WERI-Rb-1 (cell line): ENCODE measurements at regions not wholly inside any gene's neighbourhood (a gene's known extent, or its start where the extent isn't known, plus 50 kb on each side); places are given as distances from the start of the nearest gene placed in this dataset.

Source experiments
- DNase-seq: peaks from one replicate; pipeline ENCODE4 v3.0.0-alpha.2; 2020
- H3K27ac ChIP-seq: fragments of 250-450 bp; sonication (Bioruptor Pico); 2 replicates; pipeline ENCODE4 v1.5.1; 2020; ENCODE audit warnings: mild to moderate bottlenecking, moderate library complexity
- H3K27me3 ChIP-seq: fragments of 250-450 bp; sonication (Bioruptor Pico); 2 replicates; pipeline ENCODE4 v1.5.1; 2021; ENCODE audit warnings: mild to moderate bottlenecking, low read depth, moderate library complexity; ENCODE audit not compliant: insufficient read depth, severe bottlenecking
- H3K36me3 ChIP-seq: fragments of 250-450 bp; sonication (Bioruptor Pico); 2 replicates; pipeline ENCODE4 v1.5.1; 2020; ENCODE audit warnings: mild to moderate bottlenecking, moderate library complexity
- H3K4me3 ChIP-seq: 2 replicates; pipeline ENCODE4 v1.5.1; 2011; ENCODE audit warnings: low read depth, mild to moderate bottlenecking, control low read depth, low read length
- H3K9me3 ChIP-seq: fragments of 250-450 bp; sonication (Bioruptor Pico); 2 replicates; pipeline ENCODE4 v1.5.1; 2021; ENCODE audit warnings: mild to moderate bottlenecking, moderate library complexity; ENCODE audit not compliant: severe bottlenecking
- CTCF ChIP-seq: IDR thresholded peaks from 2 replicates; pipeline ENCODE4 v1.5.1; 2011; ENCODE audit warnings: low read depth, mild to moderate bottlenecking, control low read depth, inconsistent platforms, low read length

- DNase-seq: no peak
- Histone ChIP-seq H3K4me3 (no peak overlapping the region), H3K27ac (no peak overlapping the region), H3K36me3 (peaks cover 38% of the 10 kb centered on the region), H3K9me3 (no peaks in the 10 kb centered on the region), H3K27me3 (no peaks in the 10 kb centered on the region)
- no peak for TF ChIP-seq CTCF
Measured at GRCh38 chr19:5271145-5271544, 69.5 kb downstream of the PTPRS start.

- no peaks in the 10 kb centered on the region for H3K27me3 ChIP-seq
- H3K4me3 ChIP-seq: no peak overlapping the region
- no peak for TF ChIP-seq CTCF
- no peak overlapping the region for H3K27ac ChIP-seq
- H3K9me3 ChIP-seq: no peaks in the 10 kb centered on the region
- H3K36me3 ChIP-seq: peaks cover 37% of the 10 kb centered on the region
- no peak for DNase-seq
Measured at GRCh38 chr19:5269926-5270325, 70.7 kb downstream of the PTPRS start.

- TF ChIP-seq CTCF: no peak
- Histone ChIP-seq H3K27ac (no peak overlapping the region), H3K4me3 (no peak overlapping the region), H3K36me3 (peaks cover 44% of the 10 kb centered on the region), H3K9me3 (no peaks in the 10 kb centered on the region), H3K27me3 (no peaks in the 10 kb centered on the region)
- no peak for DNase-seq
Measured at GRCh38 chr19:5269279-5269678, 71.3 kb downstream of the PTPRS start.

- Histone ChIP-seq H3K27me3 (no peaks in the 10 kb centered on the region), H3K9me3 (no peaks in the 10 kb centered on the region), H3K36me3 (peaks cover 42% of the 10 kb centered on the region), H3K27ac (no peak overlapping the region), H3K4me3 (no peak overlapping the region)
- DNase-seq: no peak
- TF ChIP-seq CTCF: no peak
Measured at GRCh38 chr19:5268801-5269200, 71.8 kb downstream of the PTPRS start.

- no peak for DNase-seq
- TF ChIP-seq CTCF: no peak
- Histone ChIP-seq H3K27ac (no peak overlapping the region), H3K9me3 (no peaks in the 10 kb centered on the region), H3K27me3 (no peaks in the 10 kb centered on the region), H3K4me3 (no peak overlapping the region), H3K36me3 (peaks cover 44% of the 10 kb centered on the region)
Measured at GRCh38 chr19:5265260-5265659, 75.4 kb downstream of the PTPRS start.

- TF ChIP-seq CTCF: no peak
- no peaks in the 10 kb centered on the region for H3K9me3 ChIP-seq
- H3K27ac ChIP-seq: no peak overlapping the region
- no peak for DNase-seq
- H3K4me3 ChIP-seq: no peak overlapping the region
- H3K36me3 ChIP-seq: peaks cover 48% of the 10 kb centered on the region
- no peaks in the 10 kb centered on the region for H3K27me3 ChIP-seq
Measured at GRCh38 chr19:5264453-5264852, 76.2 kb downstream of the PTPRS start.
